ENCODE measurements at regions not wholly inside any gene's neighbourhood (a gene's known extent, or its start where the extent isn't known, plus 50 kb on each side); places are given as distances from the start of the nearest gene placed in this dataset.

GRCh38 chr17:55843785-55844184 lies 92.9 kb downstream of the PCTP start:
- POLR2A ChIA-PET: no interaction called here
- intact Hi-C loops (cut with micrococcal nuclease; ENCODE audit: unreplicated experiment): no loop called here
- no peak overlapping the region for H3K4me2 ChIP-seq (ENCODE audit: control insufficient read depth, insufficient read depth)
- no TSS peak for BruUV-seq (replicated peaks)
- no peaks in the 10 kb centered on the region for H4K20me1 ChIP-seq (ENCODE audit: control insufficient read depth, insufficient read depth)
- SMC1A ChIA-PET (ENCODE audit: uncharacterized antibody, unreplicated experiment): no interaction called here
- no peak overlapping the region for H3K4me3 ChIP-seq
- WGBS (ENCODE audit: insufficient coverage, insufficient replicate concordance, low lambda C conversion rate, missing lambda C conversion rate): 14% methylated on average over 3 of the region's 3 CpGs
- H3K9ac ChIP-seq (ENCODE audit: control insufficient read depth, insufficient read depth, low read length): no peak overlapping the region
- TF ChIP-seq E2F4 (IDR thresholded peaks at IDR 0.05; ENCODE audit: low read depth, low read length) (no peak), GABPA (IDR thresholded peaks at IDR 0.05; ENCODE audit: low read depth) (no peak), ZBTB4 (CRISPR knock-in tag; IDR thresholded peaks at IDR 0.05) (no peak), FOS (IDR thresholded peaks at IDR 0.05; ENCODE audit: borderline replicate concordance, extremely low read depth, insufficient read length) (no peak)
- no peaks in the 10 kb centered on the region for H3K4me1 ChIP-seq (ENCODE audit: control insufficient read depth, insufficient read depth, low read length)
- no peaks in the 10 kb centered on the region for H3K36me3 ChIP-seq (ENCODE audit: control insufficient read depth in 2 of 2, insufficient read depth in 2 of 2, low read length in 1 of 2)
- H3K27ac ChIP-seq (ENCODE audit: control insufficient read depth, insufficient read depth): no peak overlapping the region
- RAD21 ChIA-PET (ENCODE audit: unreplicated experiment): no interaction called here
- in situ Hi-C loops (cut with MboI): no loop called here
- H3K79me2 ChIP-seq (ENCODE audit: control insufficient read depth, insufficient read depth, low read length): no peaks in the 10 kb centered on the region
- no peak overlapping the region for H2AFZ ChIP-seq (ENCODE audit: control insufficient read depth, low read depth, low read length)
- CTCF ChIA-PET: interaction anchor here (0.8 kb wide), 1 partner anchor 17 kb away, joined by 3 read pairs; no protein-coding TSS in a partner anchor
- no peak for ATAC-seq
- DNase-seq (ENCODE audit: low read depth, low spot score): no peak
- no peak for FAIRE-seq
- no peaks in the 10 kb centered on the region for H3K9me3 ChIP-seq (replicated peaks; ENCODE audit: control insufficient read depth, insufficient read depth, low read length)
- H3K27me3 ChIP-seq (replicated peaks in 1 of 2; ENCODE audit: control insufficient read depth in 2 of 2, insufficient read depth in 2 of 2, low read length in 1 of 2): no peaks in the 10 kb centered on the region
